Gastroesophageal sphincter (tissue), 4 donors: ENCODE measurements at regions not wholly inside any gene's neighbourhood (a gene's known extent, or its start where the extent isn't known, plus 50 kb on each side); places are given as distances from the start of the nearest gene placed in this dataset.

Source experiments
- ATAC-seq: fragments of 150-250 bp; one replicate; pipeline ENCODE4 v1.9.1; 2016; ENCODE audit warnings: mild to moderate bottlenecking, moderate library complexity
- H3K27ac ChIP-seq, 4 donors: fragments of 200-600 bp; sonication (generic) in 3 of 4; 1 replicate in 3 of 4; 2 replicates in 1 of 4; pipeline ENCODE4 v1.5.1; 2016 to 2019
- H3K27me3 ChIP-seq: fragments of 200-600 bp; sonication (generic); one replicate; pipeline ENCODE4 v1.5.1; 2019
- H3K36me3 ChIP-seq, 2 donors: fragments of 200-600 bp; sonication (generic); one replicate each; pipeline ENCODE4 v1.5.1; 2019; ENCODE audit warnings: control low read depth in 1 of 2
- H3K4me1 ChIP-seq, 3 donors: fragments of 200-600 bp; sonication (generic); 1 replicate in 2 of 3; 2 replicates in 1 of 3; pipeline ENCODE4 v1.5.1; 2016 to 2019; ENCODE audit warnings: control low read depth in 2 of 3
- H3K4me3 ChIP-seq, 2 donors: fragments of 200-600 bp; sonication (generic); one replicate each; pipeline ENCODE4 v1.5.1; 2019; ENCODE audit warnings: mild to moderate bottlenecking in 1 of 2, moderate library complexity in 1 of 2
- H3K9me3 ChIP-seq, 3 donors: fragments of 200-600 bp; sonication (generic); one replicate each; pipeline ENCODE4 v1.5.1; 2017 to 2019; ENCODE audit warnings: control low read depth in 2 of 3
- EP300 ChIP-seq: sonication (generic); formaldehyde crosslinking; IDR thresholded peaks from one replicate; pipeline ENCODE4 v1.6.1; 2017; ENCODE audit warnings: antibody characterized with exemption, mild to moderate bottlenecking
- POLR2A ChIP-seq, 2 donors: fragments of 450-650 bp; IDR thresholded peaks; one replicate each; pipeline ENCODE4 v1.6.1; 2017; ENCODE audit warnings: antibody characterized with exemption in 2 of 2, mild to moderate bottlenecking in 2 of 2, moderate library complexity in 1 of 2
- POLR2AphosphoS5 ChIP-seq: sonication (generic); formaldehyde crosslinking; IDR thresholded peaks from one replicate; pipeline ENCODE4 v1.6.1; 2017; ENCODE audit warnings: antibody characterized with exemption
- WGBS, 2 donors: methylation state at CpG; one replicate each; pipeline ENCODE4 v1.1.5; 2018; ENCODE audit warnings: low coverage in 1 of 2; 5-methylcytosine and 5-hydroxymethylcytosine counted together
- TF ChIP-seq, protein P1 (sequence below), 4 experiments: fragments of 200-600 bp in 2 of 4; fragments of 450-650 bp in 2 of 4; sonication (generic) in 1 of 4; IDR thresholded peaks; one replicate each; pipeline ENCODE4 v1.5.1; 2017 to 2019; ENCODE audit warnings: antibody characterized with exemption in 4 of 4, mild to moderate bottlenecking in 2 of 4, moderate library complexity in 2 of 4

DNA sequence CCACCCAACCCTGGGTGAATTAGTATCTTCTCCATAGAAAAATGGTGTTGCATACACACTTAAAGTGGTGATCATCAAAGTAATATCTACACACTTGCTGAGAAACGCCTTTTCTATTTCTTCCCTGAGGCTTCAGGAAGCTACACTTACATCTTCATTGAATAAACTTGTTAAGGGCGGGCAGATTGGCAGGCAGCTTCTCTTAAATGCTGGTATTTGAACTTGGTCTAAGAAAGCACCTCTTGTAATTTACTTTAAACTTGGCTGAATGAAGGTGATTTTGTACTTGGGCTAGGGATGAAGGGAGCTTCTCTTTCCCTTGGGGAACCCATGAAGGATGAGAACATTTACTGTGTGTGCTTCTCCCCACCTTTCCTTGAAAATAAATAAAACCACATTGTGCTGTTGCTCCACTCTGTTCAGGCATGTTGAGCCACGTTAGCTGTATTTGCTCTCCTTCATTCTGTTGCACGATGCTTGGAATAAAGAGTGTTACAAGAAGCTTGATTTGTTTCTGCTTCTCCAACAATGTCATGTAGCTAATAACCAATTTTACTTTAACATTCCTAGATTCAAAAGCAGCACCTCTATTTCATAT lies 430.1 kb downstream of the ANKRD50 start:
- H3K9me3 ChIP-seq, result no peaks in the 10 kb centered on the region
- TF ChIP-seq EP300 (no peak), POLR2A (IDR thresholded peaks at IDR 0.05) (no peak), POLR2AphosphoS5 (no peak)
- TF ChIP-seq, protein P1, sequence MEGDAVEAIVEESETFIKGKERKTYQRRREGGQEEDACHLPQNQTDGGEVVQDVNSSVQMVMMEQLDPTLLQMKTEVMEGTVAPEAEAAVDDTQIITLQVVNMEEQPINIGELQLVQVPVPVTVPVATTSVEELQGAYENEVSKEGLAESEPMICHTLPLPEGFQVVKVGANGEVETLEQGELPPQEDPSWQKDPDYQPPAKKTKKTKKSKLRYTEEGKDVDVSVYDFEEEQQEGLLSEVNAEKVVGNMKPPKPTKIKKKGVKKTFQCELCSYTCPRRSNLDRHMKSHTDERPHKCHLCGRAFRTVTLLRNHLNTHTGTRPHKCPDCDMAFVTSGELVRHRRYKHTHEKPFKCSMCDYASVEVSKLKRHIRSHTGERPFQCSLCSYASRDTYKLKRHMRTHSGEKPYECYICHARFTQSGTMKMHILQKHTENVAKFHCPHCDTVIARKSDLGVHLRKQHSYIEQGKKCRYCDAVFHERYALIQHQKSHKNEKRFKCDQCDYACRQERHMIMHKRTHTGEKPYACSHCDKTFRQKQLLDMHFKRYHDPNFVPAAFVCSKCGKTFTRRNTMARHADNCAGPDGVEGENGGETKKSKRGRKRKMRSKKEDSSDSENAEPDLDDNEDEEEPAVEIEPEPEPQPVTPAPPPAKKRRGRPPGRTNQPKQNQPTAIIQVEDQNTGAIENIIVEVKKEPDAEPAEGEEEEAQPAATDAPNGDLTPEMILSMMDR (IDR thresholded peaks at IDR 0.05), result no peak
- ATAC-seq, result no peak
- no peaks in the 10 kb centered on the region for H3K27me3 ChIP-seq
- no peaks in the 10 kb centered on the region for H3K36me3 ChIP-seq
- H3K4me3 ChIP-seq, result no peak overlapping the region
- H3K4me1 ChIP-seq, result no peaks in the 10 kb centered on the region
- no peak overlapping the region for H3K27ac ChIP-seq
- 75 to 95% methylated on average over 2 to 4 of the region's 4 CpGs for WGBS, 2 donors

DNA sequence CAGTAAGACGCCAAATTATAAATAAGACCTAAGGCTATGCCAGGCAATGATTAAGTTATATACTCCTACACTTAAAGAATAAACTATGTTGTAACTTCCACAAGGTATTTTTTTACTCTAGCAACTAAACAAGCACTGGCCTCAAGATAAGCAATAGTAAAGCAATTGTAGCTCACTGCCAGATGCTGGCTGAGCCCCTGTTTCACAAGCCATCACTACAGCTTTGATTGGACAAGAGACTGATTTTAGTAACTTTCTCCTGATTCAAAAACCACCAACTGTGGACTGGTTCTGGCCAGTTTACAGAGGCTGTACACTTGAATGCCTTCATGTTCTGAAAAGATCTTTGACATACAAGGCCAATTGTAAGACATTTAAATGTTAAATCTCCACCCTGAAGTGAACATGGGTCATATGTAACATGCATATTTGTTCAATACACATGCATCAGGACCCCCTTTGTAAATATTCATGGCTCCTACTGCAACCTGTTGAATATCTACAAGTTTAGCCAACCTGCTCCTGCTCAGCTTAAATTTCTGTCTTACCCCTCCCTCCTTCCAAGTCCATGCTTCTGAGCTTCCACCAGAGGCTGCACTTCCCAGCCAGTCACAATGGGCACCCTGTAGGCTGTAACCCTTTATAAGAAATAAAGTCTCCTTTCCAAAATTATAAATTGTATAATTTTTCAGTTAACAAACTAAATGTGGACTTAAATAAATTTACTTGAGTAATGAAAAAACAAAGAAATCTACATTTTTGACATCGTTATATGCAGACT lies 423.6 kb downstream of the ANKRD50 start:
- no peak overlapping the region for H3K4me3 ChIP-seq
- 91 to 95% methylated on average over 2 of the region's 2 CpGs for WGBS, 2 donors
- H3K27ac ChIP-seq, result no peak overlapping the region
- no peaks in the 10 kb centered on the region for H3K4me1 ChIP-seq
- ATAC-seq, result no peak
- no peaks in the 10 kb centered on the region for H3K27me3 ChIP-seq
- H3K9me3 ChIP-seq, result no peaks in the 10 kb centered on the region
- no peaks in the 10 kb centered on the region for H3K36me3 ChIP-seq
- no peak for TF ChIP-seq EP300
- TF ChIP-seq, protein P1 (IDR thresholded peaks at IDR 0.05), result no peak

DNA sequence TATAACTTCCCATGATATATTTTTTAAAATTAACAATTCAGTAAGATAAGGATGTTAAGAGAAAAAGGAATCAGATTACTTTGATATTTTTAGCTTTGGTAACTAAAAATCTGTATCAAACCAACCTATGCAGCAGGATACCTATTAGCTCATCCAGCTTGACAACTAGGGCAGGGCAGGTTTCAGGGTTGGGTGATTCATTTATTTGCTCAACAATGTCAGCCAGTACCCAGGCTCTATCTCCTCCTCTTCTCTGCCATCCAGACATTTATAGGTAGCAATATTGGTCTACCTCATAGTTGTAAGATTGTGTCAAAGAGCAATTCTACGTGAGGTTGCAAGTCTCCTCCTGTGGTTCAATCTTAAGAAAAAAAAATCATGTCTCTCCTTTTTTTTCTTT lies 421.9 kb downstream of the ANKRD50 start:
- no peak for ATAC-seq
- no peak for TF ChIP-seq POLR2AphosphoS5
- TF ChIP-seq, protein P1 (IDR thresholded peaks at IDR 0.05), result no peak
- TF ChIP-seq EP300, result no peak
- TF ChIP-seq POLR2A (IDR thresholded peaks at IDR 0.05), result no peak
- no peak overlapping the region for H3K4me3 ChIP-seq
- no peaks in the 10 kb centered on the region for H3K36me3 ChIP-seq
- H3K27ac ChIP-seq, result no peak overlapping the region
- 86 to 100% methylated on average over 1 of the region's 1 CpG for WGBS, 2 donors
- no peaks in the 10 kb centered on the region for H3K4me1 ChIP-seq
- no peaks in the 10 kb centered on the region for H3K27me3 ChIP-seq
- H3K9me3 ChIP-seq, result no peaks in the 10 kb centered on the region

DNA sequence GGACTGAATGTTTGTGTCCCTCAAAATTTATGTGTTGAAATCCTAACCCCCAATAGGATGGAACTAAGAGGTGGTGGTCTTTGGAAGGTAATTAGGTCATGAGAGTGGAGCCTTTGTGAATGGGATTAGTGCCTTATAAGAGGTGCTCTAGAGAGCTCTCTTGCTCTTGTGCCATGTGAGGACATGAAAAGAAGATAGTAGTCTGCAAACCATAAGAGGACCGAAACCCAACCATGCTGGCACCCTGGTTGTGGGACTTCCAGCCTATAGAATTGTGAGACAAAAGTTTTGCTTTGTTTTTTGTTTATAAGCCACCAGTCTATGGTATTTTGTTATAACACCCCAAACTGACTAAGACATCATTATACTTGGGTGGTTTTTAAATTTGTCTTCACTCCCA lies 417.1 kb downstream of the ANKRD50 start:
- Histone ChIP-seq H3K27ac (no peak overlapping the region), H3K36me3 (no peaks in the 10 kb centered on the region), H3K4me1 (no peaks in the 10 kb centered on the region), H3K4me3 (no peak overlapping the region), H3K27me3 (no peaks in the 10 kb centered on the region), H3K9me3 (no peaks in the 10 kb centered on the region)
- TF ChIP-seq POLR2AphosphoS5, result no peak
- no peak for TF ChIP-seq EP300
- no peak for TF ChIP-seq POLR2A (IDR thresholded peaks at IDR 0.05)
- TF ChIP-seq, protein P1 (IDR thresholded peaks at IDR 0.05), result no peak
- WGBS, 2 donors, result 100% methylated on average over 1 of the region's 1 CpG
- ATAC-seq, result no peak

DNA sequence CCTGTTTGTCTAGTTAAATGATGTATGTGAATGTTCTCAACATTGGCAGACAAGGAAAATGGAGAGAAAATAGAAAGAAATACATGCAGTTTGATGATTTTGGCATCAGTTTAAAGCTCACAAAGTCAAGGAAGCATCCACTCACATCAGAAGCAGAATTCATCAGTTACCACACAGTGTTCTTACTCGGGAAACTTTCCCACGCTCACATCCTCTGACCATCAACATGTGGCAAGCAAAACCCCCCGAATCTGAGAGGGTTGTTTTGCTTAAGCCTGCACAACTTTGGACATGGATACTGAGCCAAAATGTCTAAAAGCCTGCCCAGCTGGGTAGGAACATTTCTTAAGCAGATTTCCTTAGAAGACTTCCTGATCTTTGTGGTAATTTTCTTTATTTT lies 407.6 kb downstream of the ANKRD50 start:
- Histone ChIP-seq H3K9me3 (no peaks in the 10 kb centered on the region), H3K4me1 (no peaks in the 10 kb centered on the region), H3K36me3 (no peaks in the 10 kb centered on the region), H3K27me3 (no peaks in the 10 kb centered on the region), H3K27ac (no peak overlapping the region), H3K4me3 (no peak overlapping the region)
- 46 to 70% methylated on average over 2 to 3 of the region's 3 CpGs for WGBS, 2 donors
- no peak for ATAC-seq
- no peak for TF ChIP-seq POLR2AphosphoS5
- TF ChIP-seq POLR2A (IDR thresholded peaks at IDR 0.05), result no peak
- TF ChIP-seq EP300, result no peak
- TF ChIP-seq, protein P1 (IDR thresholded peaks at IDR 0.05), result no peak
